DOHH2 (cell line): ENCODE measurements at regions not wholly inside any gene's neighbourhood (a gene's known extent, or its start where the extent isn't known, plus 50 kb on each side); places are given as distances from the start of the nearest gene placed in this dataset.

Source experiments
- H3F3A ChIP-seq: fragments of 200-600 bp; sonication (generic), shearing (Covaris generic); 2 replicates; pipeline ENCODE4 v1.6.0; 2016; ENCODE audit warnings: antibody characterized with exemption, mild to moderate bottlenecking; ENCODE audit not compliant: control insufficient read depth, insufficient read depth
- H3K27ac ChIP-seq: fragments of 200-600 bp; sonication (generic); 2 replicates; pipeline ENCODE4 v1.5.1; 2014; ENCODE audit warnings: low read depth, mild to moderate bottlenecking, low read length, moderate library complexity
- H3K27me3 ChIP-seq: fragments of 200-600 bp; sonication (generic); 2 replicates; pipeline ENCODE4 v1.6.1; 2014; ENCODE audit warnings: mild to moderate bottlenecking, low read length, mixed read lengths; ENCODE audit not compliant: control insufficient read depth
- H3K36me3 ChIP-seq: fragments of 200-600 bp; sonication (generic); 2 replicates; pipeline ENCODE4 v1.6.1; 2014; ENCODE audit warnings: mild to moderate bottlenecking, low read length, moderate library complexity, mixed read lengths; ENCODE audit not compliant: control insufficient read depth
- H3K4me1 ChIP-seq: fragments of 200-600 bp; sonication (generic); 2 replicates; pipeline ENCODE4 v1.6.1; 2014; ENCODE audit warnings: mild to moderate bottlenecking, low read length, mixed read lengths; ENCODE audit not compliant: control insufficient read depth
- H3K4me2 ChIP-seq: fragments of 200-600 bp; sonication (generic); 2 replicates; pipeline ENCODE4 v1.6.0; 2014; ENCODE audit warnings: mild to moderate bottlenecking, low read length, moderate library complexity
- H3K4me3 ChIP-seq: fragments of 200-600 bp; sonication (generic); 2 replicates; pipeline ENCODE4 v1.5.1; 2014; ENCODE audit warnings: mild to moderate bottlenecking, low read length, mixed read lengths
- H3K79me2 ChIP-seq: fragments of 200-600 bp; sonication (generic); 2 replicates; pipeline ENCODE4 v1.6.1; 2014; ENCODE audit warnings: mild to moderate bottlenecking, low read length, mixed read lengths; ENCODE audit not compliant: control insufficient read depth
- H3K9me2 ChIP-seq: fragments of 200-600 bp; sonication (generic); replicated peaks from 2 replicates; pipeline ENCODE4 v1.6.1; 2014; ENCODE audit warnings: mild to moderate bottlenecking, low read length, mixed read lengths; ENCODE audit not compliant: control insufficient read depth
- H3K9me3 ChIP-seq: fragments of 200-600 bp; sonication (generic); 2 replicates; pipeline ENCODE4 v1.6.1; 2014; ENCODE audit warnings: antibody characterized with exemption, low read length, mixed read lengths; ENCODE audit not compliant: control insufficient read depth, insufficient read depth
- H4K20me1 ChIP-seq: fragments of 200-600 bp; sonication (generic); 2 replicates; pipeline ENCODE4 v1.6.0; 2014; ENCODE audit warnings: low read depth, mild to moderate bottlenecking, antibody characterized with exemption, low read length, moderate library complexity; ENCODE audit not compliant: control insufficient read depth, insufficient read depth
- EZH2phosphoT487 ChIP-seq: fragments of 200-600 bp; sonication (generic); IDR thresholded peaks from 2 replicates; pipeline ENCODE4 v1.6.1; 2017; ENCODE audit warnings: borderline replicate concordance, mild to moderate bottlenecking, antibody characterized with exemption, low read length, moderate library complexity, mixed read lengths
- TF ChIP-seq, protein P1 (sequence below): fragments of 200-600 bp; sonication (generic); IDR thresholded peaks from one replicate; pipeline ENCODE4 v1.5.1; 2014; ENCODE audit warnings: antibody characterized with exemption, mild to moderate bottlenecking, low read depth, low read length; ENCODE audit not compliant: poor library complexity, severe bottlenecking

- Histone ChIP-seq H3K27ac (no peak overlapping the region), H3K9me3 (no peaks in the 10 kb centered on the region; the same call in 1 of the 2 replicates), H3K36me3 (no peaks in the 10 kb centered on the region), H3K4me2 (no peak overlapping the region), H3K79me2 (no peaks in the 10 kb centered on the region), H3K4me3 (no peak overlapping the region), H4K20me1 (no peaks in the 10 kb centered on the region), H3K27me3 (no peaks in the 10 kb centered on the region), H3F3A (no peaks in the 10 kb centered on the region), H3K4me1 (no peaks in the 10 kb centered on the region), H3K9me2 (no peaks in the 10 kb centered on the region)
- no peak for TF ChIP-seq EZH2phosphoT487
- TF ChIP-seq, protein P1, sequence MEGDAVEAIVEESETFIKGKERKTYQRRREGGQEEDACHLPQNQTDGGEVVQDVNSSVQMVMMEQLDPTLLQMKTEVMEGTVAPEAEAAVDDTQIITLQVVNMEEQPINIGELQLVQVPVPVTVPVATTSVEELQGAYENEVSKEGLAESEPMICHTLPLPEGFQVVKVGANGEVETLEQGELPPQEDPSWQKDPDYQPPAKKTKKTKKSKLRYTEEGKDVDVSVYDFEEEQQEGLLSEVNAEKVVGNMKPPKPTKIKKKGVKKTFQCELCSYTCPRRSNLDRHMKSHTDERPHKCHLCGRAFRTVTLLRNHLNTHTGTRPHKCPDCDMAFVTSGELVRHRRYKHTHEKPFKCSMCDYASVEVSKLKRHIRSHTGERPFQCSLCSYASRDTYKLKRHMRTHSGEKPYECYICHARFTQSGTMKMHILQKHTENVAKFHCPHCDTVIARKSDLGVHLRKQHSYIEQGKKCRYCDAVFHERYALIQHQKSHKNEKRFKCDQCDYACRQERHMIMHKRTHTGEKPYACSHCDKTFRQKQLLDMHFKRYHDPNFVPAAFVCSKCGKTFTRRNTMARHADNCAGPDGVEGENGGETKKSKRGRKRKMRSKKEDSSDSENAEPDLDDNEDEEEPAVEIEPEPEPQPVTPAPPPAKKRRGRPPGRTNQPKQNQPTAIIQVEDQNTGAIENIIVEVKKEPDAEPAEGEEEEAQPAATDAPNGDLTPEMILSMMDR, result no peak
Observed at GRCh38 chr2:145041706-145042105, 521.8 kb upstream of the ZEB2 start.

DNA sequence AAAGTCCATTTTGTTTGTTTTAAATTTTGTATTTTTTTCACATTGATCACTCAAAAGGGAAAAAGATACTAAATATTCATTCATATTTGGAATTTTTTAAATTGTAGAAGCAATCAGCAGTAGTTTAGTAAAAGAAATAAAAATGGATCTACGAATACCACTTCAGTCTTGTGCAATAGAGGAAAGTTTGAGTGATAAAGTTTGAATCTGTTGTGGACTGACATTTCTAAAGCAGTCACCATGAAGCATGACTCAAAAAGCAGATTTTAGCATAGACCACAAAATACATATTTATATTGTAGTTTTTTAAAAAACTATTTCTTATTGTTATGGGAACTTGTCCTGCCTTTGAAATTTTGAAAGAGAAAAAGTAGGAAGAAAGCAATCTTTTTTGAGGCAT, 520.5 kb upstream of the ZEB2 start:
- no peak overlapping the region for H3K4me3 ChIP-seq
- no peaks in the 10 kb centered on the region for H3F3A ChIP-seq
- H3K27ac ChIP-seq, result no peak overlapping the region
- no peaks in the 10 kb centered on the region; the same call in 1 of the 2 replicates for H3K9me3 ChIP-seq
- no peaks in the 10 kb centered on the region for H4K20me1 ChIP-seq
- H3K4me1 ChIP-seq, result no peaks in the 10 kb centered on the region
- no peak for TF ChIP-seq EZH2phosphoT487
- TF ChIP-seq, protein P1, result no peak
- H3K79me2 ChIP-seq, result no peaks in the 10 kb centered on the region
- H3K27me3 ChIP-seq, result no peaks in the 10 kb centered on the region
- H3K36me3 ChIP-seq, result no peaks in the 10 kb centered on the region
- H3K4me2 ChIP-seq, result no peak overlapping the region
- no peaks in the 10 kb centered on the region for H3K9me2 ChIP-seq

DNA sequence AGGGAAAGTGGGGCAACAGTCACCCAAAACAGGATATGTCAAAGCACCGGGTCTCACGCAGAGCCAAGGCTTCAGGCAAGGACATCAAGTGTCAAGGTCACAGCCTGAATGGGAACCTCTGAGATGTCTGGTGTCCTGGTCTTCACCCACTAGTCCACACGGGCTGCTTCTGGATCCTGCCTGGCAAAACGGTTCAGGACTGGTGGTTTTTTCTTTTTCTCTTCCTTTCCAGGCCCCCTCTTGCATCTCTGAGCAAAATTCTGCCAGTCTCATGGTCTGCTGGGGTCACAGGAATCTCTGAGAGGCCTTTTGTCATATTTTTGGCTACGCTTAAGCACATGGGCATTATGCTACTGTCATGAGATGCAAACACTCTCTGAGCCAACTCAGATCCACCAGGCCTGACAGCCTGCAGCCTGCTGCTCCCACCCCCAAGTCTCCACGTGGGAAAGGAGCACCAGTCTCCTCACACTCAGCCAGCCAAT, 518.2 kb upstream of the ZEB2 start:
- Histone ChIP-seq H3K79me2 (no peaks in the 10 kb centered on the region), H3K4me1 (no peaks in the 10 kb centered on the region), H3K36me3 (no peaks in the 10 kb centered on the region), H3K9me2 (no peaks in the 10 kb centered on the region), H3K4me2 (no peak overlapping the region), H3K4me3 (no peak overlapping the region), H3F3A (no peaks in the 10 kb centered on the region), H3K27ac (no peak overlapping the region), H3K27me3 (no peaks in the 10 kb centered on the region), H4K20me1 (no peaks in the 10 kb centered on the region), H3K9me3 (no peaks in the 10 kb centered on the region)
- TF ChIP-seq, protein P1, result no peak
- TF ChIP-seq EZH2phosphoT487, result no peak
